VCaP (cell line): ENCODE measurements at regions not wholly inside any gene's neighbourhood (a gene's known extent, or its start where the extent isn't known, plus 50 kb on each side); places are given as distances from the start of the nearest gene placed in this dataset.

Experiments used
- H3K27ac ChIP-seq: fragments of 450-650 bp; 2 replicates; pipeline ENCODE4 v1.5.1; 2017
- TF ChIP-seq, protein P1 (sequence below): fragments of 450-650 bp; conservative IDR thresholded peaks from 2 replicates; pipeline ENCODE4 v1.5.1; 2017; ENCODE audit warnings: mild to moderate bottlenecking, moderate library complexity

DNA sequence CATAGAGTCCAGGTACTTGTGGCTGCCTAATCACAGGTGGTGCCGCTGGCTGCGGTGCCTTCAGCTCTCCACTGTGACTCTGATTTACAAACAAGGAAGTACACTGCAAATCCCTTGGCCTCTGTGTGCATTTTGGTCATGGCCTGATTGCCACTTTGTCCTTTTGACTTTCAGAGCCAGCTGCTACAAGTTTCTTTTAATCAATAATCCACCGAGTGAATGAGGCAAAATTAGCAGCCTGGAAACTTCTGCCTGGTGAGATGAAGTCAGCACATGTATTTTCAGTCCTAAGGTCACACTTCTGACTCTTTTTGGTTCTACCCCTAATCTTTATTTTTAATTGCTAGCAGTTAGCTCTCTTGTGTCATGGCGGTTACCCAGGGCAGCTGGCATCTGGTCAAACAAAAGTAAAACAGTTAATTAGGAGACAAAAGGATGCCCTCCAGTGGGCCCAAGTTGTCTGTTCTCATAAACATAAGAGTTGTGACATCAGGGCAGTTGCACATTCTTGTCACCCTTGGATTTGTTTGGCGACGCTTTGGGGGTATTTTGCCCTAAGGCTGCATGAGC lies 62.3 kb upstream of the LNX1 start:
- H3K27ac ChIP-seq = peak overlapping the region; percentile 88
- TF ChIP-seq, protein P1, sequence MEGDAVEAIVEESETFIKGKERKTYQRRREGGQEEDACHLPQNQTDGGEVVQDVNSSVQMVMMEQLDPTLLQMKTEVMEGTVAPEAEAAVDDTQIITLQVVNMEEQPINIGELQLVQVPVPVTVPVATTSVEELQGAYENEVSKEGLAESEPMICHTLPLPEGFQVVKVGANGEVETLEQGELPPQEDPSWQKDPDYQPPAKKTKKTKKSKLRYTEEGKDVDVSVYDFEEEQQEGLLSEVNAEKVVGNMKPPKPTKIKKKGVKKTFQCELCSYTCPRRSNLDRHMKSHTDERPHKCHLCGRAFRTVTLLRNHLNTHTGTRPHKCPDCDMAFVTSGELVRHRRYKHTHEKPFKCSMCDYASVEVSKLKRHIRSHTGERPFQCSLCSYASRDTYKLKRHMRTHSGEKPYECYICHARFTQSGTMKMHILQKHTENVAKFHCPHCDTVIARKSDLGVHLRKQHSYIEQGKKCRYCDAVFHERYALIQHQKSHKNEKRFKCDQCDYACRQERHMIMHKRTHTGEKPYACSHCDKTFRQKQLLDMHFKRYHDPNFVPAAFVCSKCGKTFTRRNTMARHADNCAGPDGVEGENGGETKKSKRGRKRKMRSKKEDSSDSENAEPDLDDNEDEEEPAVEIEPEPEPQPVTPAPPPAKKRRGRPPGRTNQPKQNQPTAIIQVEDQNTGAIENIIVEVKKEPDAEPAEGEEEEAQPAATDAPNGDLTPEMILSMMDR = peak; percentile 66

DNA sequence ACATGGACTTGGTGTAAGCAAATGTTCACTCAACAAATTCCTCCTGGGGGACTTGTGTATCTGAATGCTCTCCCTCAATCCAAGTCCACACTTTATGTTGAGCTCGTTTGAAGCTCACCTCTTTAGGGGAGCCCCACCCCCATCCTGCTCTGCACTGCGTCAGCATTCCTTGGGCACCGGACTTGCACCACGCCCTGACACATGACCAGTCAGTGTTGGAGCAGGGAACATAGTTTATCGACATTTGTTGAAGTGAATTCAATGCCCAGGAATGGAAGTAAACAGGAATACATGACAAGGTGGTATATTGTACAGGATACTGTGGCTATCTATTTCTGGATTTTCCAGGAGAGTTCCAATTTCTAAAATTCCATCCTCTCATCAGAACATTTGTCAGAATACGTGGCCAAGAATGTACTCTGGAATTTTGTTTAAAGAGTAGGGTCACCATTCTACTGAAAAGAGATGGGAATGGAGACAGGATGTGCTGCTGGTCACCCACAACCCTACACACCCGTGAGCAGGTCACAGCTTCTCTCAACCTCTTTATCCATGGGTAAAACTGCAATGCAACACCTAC lies 60.0 kb upstream of the LNX1 start:
- H3K27ac ChIP-seq = peak overlapping the region; percentile 88; the same call in 1 of the 2 replicates
- TF ChIP-seq, protein P1 = no peak

GRCh38 chr4:53649357-53649756 lies 58.1 kb upstream of the LNX1 start:
- H3K27ac ChIP-seq = peak overlapping the region; percentile 10; the same call in 1 of the 2 replicates

GRCh38 chr4:53647547-53647946 lies 56.3 kb upstream of the LNX1 start:
- TF ChIP-seq, protein P1 = no peak

More at GRCh38 chr4:53649357-53649756, 58.1 kb upstream of the LNX1 start:
- TF ChIP-seq, protein P1 = no peak

DNA sequence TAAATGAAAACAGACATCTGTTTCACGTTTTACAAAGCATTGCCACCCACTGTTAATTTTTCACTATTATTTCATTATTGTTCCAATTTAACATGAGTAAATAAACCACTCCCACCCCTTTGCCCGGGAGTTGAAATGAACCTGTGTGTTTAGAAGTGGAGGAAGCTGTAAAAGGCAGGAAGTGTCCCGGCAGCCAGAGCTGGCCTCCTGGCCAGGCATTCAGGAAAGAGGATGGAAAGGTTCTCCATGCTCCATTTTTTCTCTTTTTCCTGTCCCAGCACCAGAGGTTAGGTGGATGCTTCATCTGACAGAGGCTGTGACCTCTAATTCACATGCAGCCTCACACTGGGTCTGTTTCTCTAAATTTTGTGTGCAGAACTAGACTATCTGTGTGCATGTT lies 55.5 kb upstream of the LNX1 start:
- TF ChIP-seq, protein P1 = no peak
- H3K27ac ChIP-seq = peak overlapping the region; percentile 99

More at GRCh38 chr4:53647547-53647946, 56.3 kb upstream of the LNX1 start:
- peak overlapping the region; percentile 99 for H3K27ac ChIP-seq

GRCh38 chr4:53645108-53645507 lies 53.8 kb upstream of the LNX1 start:
- TF ChIP-seq, protein P1 = no peak
- peak overlapping the region; percentile 99 for H3K27ac ChIP-seq

GRCh38 chr4:53644607-53645006 lies 53.3 kb upstream of the LNX1 start:
- TF ChIP-seq, protein P1 = no peak
- H3K27ac ChIP-seq = peak overlapping the region; percentile 99
